Suppressor macrophage (primary cell): ENCODE measurements at regions not wholly inside any gene's neighbourhood (a gene's known extent, or its start where the extent isn't known, plus 50 kb on each side); places are given as distances from the start of the nearest gene placed in this dataset.

Experiments
- DNase-seq, 4 experiments: peaks; one replicate each; pipeline ENCODE4 v3.0.0-alpha.2; 2020 to 2022

DNA sequence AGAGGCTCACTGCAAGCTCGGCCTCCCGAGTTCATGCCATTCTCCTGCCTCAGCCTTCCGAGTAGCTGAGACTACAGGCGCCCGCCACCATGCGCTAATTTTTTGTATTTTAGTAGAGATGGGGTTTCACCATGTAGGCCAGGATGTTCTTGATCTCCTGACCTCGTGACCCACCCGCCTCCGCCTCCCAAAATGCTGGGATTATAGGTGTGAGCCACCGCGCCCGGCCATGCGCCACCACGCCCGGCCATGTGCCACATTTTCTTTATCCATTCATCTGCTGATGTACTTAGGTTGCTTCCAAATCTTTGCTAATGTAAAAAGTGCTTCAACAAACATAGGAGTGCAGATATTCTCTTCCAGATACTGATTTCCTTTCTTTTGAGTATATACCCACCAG lies 408.6 kb downstream of the CAAP1 start:
- DNase-seq, result no peak

DNA sequence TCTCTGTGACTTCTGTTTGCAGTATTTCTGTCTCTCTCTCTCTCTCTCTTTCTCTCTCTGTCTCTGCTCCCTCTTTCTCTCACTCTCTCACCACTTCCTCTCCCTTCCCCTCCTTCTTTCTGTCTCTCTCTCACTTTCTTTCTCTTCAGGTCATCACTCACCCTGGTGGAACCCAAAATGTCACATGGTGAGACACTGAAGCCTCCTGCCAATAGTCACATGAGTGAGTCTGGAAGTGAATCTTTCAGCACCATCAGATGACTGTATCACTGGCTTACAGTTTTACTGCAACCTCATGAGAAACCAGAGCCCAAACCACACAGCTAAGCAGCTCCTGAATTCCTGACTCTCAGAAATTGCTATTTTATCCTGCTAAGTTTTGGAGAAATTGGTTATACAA lies 414.6 kb downstream of the CAAP1 start:
- no peak for DNase-seq

GRCh38 chr9:26471261-26471660 lies 421.3 kb downstream of the CAAP1 start:
- DNase-seq, result no peak

- no peak for DNase-seq
These were observed 422.3 kb downstream of the CAAP1 start for GRCh38 chr9:26470284-26470683.

- no peak for DNase-seq
These were observed 428.8 kb downstream of the CAAP1 start for GRCh38 chr9:26463837-26464236.

DNA sequence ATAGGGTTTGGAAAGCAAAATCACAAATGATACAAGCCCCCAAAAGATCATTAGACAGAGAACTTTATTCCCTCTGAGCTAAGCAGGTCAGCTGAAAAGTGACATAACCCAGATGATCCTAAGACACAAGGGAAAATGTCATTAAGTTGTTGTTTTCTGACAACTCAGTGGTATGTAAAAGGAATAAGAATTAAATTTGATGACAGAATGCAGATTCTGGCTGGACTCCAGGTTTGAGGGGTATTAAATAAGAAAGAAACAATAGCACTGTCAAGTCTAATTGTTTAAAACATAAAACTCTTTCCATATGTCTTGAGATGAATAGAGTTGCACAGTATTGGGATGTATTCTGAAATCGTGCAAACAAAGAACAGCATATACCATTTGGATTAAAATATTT lies 429.9 kb downstream of the CAAP1 start:
- no peak for DNase-seq

DNA sequence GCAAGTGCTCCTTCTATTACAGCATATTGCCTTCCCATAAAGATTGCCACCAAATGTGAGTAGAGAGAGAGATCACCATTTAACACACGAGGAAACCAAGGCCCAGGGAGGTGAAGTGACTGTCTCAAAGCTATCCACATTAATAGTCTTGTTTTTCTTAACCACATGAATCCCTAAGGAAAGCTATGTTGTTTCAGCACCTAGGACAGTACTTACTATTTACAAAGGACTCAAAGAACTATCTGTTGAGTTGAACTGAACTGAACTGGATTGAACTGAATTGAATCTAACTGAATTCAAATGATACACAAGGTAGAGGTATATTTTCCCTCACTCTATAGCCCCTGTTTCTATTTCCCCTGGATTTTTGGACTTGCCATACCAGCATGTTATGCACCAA lies 430.4 kb downstream of the CAAP1 start:
- no peak for DNase-seq

- no peak for DNase-seq
These were observed 432.0 kb downstream of the CAAP1 start for GRCh38 chr9:26460624-26461023.

GRCh38 chr9:26459959-26460358 lies 432.6 kb downstream of the CAAP1 start:
- DNase-seq, result no peak

GRCh38 chr9:26458054-26458453 lies 434.5 kb downstream of the CAAP1 start:
- no peak for DNase-seq

GRCh38 chr9:26457151-26457550 lies 435.5 kb downstream of the CAAP1 start:
- DNase-seq, result no peak

DNA sequence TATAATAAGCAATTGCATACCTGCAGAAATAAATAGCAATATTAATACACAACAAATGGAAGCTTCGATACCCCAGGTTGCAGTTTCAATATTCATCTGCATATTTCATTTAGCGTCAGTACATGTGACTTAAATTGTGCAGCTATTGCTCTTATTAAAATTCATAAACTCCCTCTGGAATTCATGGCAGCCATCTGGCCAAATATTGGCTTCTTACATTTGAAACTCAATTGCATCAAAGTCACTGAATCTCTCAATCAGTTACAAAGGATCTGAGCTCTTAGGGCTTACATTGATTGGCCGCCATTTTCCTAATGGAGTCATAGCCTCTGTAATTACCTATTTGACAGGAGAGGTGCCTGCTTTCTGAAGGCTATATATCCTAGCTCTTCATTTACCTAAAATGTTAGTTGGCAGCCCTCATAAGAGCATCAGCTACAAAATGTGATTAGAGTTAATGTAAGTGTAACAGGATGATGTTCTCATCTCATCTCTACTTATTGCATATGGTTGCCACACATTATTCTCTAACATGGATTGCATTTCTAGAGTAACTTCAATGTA lies 453.5 kb downstream of the CAAP1 start:
- no peak for DNase-seq

GRCh38 chr9:26437056-26437711 lies 455.4 kb downstream of the CAAP1 start:
- DNase-seq, result no peak

- DNase-seq, result no peak
These were observed 466.0 kb downstream of the CAAP1 start for GRCh38 chr9:26426551-26427131.

DNA sequence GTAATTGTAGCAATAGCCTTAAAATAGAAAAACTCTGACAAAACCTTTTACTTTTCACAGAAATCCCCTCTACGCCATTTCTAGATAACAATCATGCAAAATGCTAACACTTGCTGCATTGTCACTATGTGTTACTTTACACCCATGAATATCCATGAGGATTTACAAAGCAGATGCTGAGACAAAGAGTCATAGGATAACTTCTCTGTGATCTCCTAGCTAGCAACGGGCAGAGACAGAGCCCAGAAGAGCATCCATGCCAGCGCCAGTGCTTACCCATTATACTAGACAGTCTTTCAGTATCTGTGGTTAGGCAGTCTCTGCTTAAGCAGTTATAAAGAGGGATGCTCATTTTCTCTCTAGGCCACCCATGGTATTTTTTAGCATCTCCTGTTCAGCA lies 474.1 kb downstream of the CAAP1 start:
- DNase-seq, result no peak

- DNase-seq, result no peak
These were observed 477.1 kb downstream of the CAAP1 start for GRCh38 chr9:26415528-26415927.

DNA sequence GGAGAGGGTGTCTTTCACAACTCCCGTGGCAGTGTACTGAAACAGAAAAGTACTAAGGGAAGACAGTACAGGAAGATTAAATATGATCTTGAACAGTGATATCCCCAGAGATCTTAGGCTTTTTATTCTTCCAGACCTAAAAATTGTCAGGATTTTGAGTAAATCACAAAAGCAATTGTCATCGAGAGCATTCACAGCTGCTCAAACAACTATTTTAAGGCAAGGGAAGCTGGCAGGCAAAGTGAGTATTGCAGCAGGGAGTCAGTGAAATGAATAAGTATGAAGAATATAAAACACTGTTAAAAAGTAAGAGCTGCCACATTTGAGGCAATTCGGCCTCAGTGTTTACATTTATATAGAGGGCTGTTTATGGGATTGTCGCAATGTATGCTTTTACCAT lies 479.0 kb downstream of the CAAP1 start:
- DNase-seq, result no peak

GRCh38 chr9:26412446-26412845 lies 480.2 kb downstream of the CAAP1 start:
- no peak for DNase-seq

- no peak for DNase-seq
These were observed 485.9 kb downstream of the CAAP1 start for GRCh38 chr9:26406676-26407075.

DNA sequence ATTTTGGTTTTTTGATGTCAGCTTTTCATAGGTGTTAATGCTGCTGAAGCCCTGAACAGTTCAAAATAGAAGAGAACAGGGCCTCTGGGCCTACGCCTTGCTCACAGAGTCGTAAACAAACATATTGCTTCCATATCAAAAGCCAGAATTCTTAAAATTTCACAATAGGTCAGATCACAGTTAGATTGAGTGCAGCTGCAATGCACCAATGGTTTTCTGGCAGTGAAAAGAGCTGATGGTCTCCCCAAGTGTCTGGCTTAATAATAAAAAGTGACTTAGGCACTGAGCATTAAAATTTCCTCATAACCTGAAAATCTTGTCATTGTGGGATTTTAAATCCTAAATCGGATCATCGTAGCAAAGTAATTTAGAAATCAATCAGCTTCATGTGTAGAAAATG lies 493.0 kb downstream of the CAAP1 start:
- no peak for DNase-seq

GRCh38 chr9:26394025-26394424 lies 498.6 kb downstream of the CAAP1 start:
- DNase-seq, result no peak

- no peak for DNase-seq
These were observed 500.0 kb downstream of the CAAP1 start for GRCh38 chr9:26392639-26393038.

GRCh38 chr9:26391036-26391435 lies 501.6 kb downstream of the CAAP1 start:
- no peak for DNase-seq

DNA sequence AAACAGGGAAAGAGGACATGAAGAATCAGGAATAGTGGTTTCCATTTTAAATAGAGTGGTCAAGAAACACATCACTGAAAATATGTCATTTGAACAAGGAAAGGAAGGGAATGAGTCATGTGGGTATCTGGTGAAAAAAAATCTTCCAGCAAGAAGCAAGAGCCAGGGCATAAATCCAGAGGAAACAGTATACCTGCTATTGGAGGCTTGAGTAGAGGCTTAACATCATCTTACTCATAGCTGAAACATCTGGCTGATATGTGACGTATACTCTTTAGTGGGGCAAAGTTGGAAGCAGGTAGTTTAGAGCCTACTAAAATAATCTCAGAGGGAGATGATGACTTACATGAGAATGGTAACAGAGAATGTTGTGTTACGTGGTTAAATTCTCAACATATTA lies 517.2 kb downstream of the CAAP1 start:
- DNase-seq, result no peak

DNA sequence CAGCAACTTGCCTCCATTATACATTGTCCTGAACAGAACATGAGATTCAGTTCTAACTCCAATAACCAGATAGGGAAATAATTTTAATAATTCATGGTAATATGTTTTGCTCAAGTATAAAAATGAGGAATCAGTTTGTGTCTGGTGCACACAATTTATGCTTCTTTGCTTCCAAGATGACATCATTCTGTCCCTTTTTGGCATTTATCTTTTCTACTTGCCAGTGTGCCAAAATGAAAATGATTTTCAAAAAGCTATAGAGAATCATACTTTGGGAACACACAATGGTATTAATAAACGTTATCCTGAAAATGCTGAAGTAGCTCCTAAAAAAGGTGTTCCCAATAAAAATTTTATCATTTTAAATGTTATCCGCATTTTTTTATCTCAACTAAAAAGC lies 519.0 kb downstream of the CAAP1 start:
- no peak for DNase-seq
